ENCODE measurements at regions not wholly inside any gene's neighbourhood (a gene's known extent, or its start where the extent isn't known, plus 50 kb on each side); places are given as distances from the start of the nearest gene placed in this dataset.

DNA sequence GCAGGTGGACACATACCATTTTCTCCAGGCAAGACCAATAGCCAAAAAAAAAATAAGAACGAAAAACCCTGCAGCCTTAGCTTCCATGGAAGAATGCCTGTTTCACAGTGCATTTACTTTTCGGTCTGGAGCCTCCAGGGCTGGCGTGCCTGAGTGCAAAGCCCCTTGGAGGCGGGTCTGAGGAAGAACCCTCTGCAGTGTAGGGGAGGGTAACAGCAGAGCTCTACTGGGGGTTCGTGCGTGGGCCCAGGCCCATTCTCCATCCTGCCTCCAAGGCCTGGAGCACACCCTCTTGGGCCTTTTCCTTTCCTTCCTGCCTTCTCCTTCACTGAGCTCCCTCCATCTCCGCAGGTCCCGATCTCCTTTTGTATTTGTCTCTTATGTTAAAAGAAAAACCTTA is 172.3 kb upstream of the GLI3 start:
- intact Hi-C loops (cut with micrococcal nuclease; ENCODE audit: unreplicated experiment) (no loop called here), in situ Hi-C loops (cut with HindIII; ENCODE audit: low pct_unique_long_range_greater_than_20kb, low sequenced_read_pairs) (no loop called here)
- ChIA-PET CTCF (no interaction called here), POLR2A (no interaction called here)
- Histone ChIP-seq H3K4me1 (ENCODE audit: control insufficient read depth, insufficient read depth, low read length) (no peaks in the 10 kb centered on the region), H3K36me3 (ENCODE audit: control insufficient read depth, insufficient read depth, low read length) (no peaks in the 10 kb centered on the region), H3K9me3 (ENCODE audit: control insufficient read depth, insufficient read depth, low read depth, low read length) (no peaks in the 10 kb centered on the region), H3K4me3 (ENCODE audit: low read depth in 2 of 2, low read length in 2 of 2) (no peak overlapping the region), H3K27ac (ENCODE audit: low read length) (no peak overlapping the region), H3K27me3 (ENCODE audit: control insufficient read depth, insufficient read depth, low read length) (no peaks in the 10 kb centered on the region)
- TF ChIP-seq SIN3A (IDR thresholded peaks at IDR 0.05; ENCODE audit: borderline replicate concordance, insufficient read depth, low read depth, low read length) (no peak), POLR2AphosphoS5 (IDR thresholded peaks at IDR 0.05; ENCODE audit: low read depth, low read length) (no peak), REST (IDR thresholded peaks at IDR 0.05; ENCODE audit: insufficient read depth in 1 of 2, low read depth in 2 of 2, low read length in 1 of 2) (no peak), TCF7L2 (IDR thresholded peaks at IDR 0.05; ENCODE audit: low read depth, low read length) (no peak), CTCF (IDR thresholded peaks at IDR 0.05) (no peak)
- no peak for ATAC-seq
- DNase-seq (ENCODE audit: low read depth, low spot score): no peak
- BruUV-seq (replicated peaks): no TSS peak

DNA sequence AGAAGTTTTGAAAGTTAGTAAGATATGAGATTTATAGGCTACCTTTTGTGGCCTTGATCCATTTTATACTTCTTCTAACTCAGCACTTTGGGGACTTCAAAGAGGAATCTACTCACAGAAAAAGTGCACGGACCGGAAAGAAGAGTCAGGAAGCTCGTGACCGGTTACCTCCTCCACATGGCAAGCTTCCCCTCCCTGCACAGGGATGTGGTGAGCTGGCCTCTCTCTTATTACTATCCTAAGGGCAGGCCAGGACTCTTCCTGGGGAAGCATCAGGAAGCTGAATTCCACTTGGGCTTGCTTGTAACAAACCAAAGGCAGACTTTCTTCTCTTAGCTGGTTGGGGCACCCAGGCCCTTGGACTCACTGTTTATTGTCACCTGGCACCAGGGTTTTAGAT is 170.8 kb upstream of the GLI3 start:
- Histone ChIP-seq H3K4me3 (ENCODE audit: low read depth in 2 of 2, low read length in 2 of 2) (no peak overlapping the region), H3K27me3 (ENCODE audit: control insufficient read depth, insufficient read depth, low read length) (no peaks in the 10 kb centered on the region), H3K36me3 (ENCODE audit: control insufficient read depth, insufficient read depth, low read length) (no peaks in the 10 kb centered on the region), H3K27ac (ENCODE audit: low read length) (no peak overlapping the region), H3K9me3 (ENCODE audit: control insufficient read depth, insufficient read depth, low read depth, low read length) (no peaks in the 10 kb centered on the region), H3K4me1 (ENCODE audit: control insufficient read depth, insufficient read depth, low read length) (no peaks in the 10 kb centered on the region)
- BruUV-seq (replicated peaks): no TSS peak
- DNase-seq (ENCODE audit: low read depth, low spot score) (no peak), ATAC-seq (no peak)
- intact Hi-C loops (cut with micrococcal nuclease; ENCODE audit: unreplicated experiment) (no loop called here), in situ Hi-C loops (cut with HindIII; ENCODE audit: low pct_unique_long_range_greater_than_20kb, low sequenced_read_pairs) (no loop called here)
- POLR2A ChIA-PET: no interaction called here
- no peak for TF ChIP-seq REST (IDR thresholded peaks at IDR 0.05; ENCODE audit: insufficient read depth in 1 of 2, low read depth in 2 of 2, low read length in 1 of 2)
- no peak for TF ChIP-seq TCF7L2 (IDR thresholded peaks at IDR 0.05; ENCODE audit: low read depth, low read length)
- TF ChIP-seq POLR2AphosphoS5 (IDR thresholded peaks at IDR 0.05; ENCODE audit: low read depth, low read length): no peak
- CTCF ChIA-PET: no interaction called here
